ENCODE measurements at regions not wholly inside any gene's neighbourhood (a gene's known extent, or its start where the extent isn't known, plus 50 kb on each side); places are given as distances from the start of the nearest gene placed in this dataset.

- no peak for TF ChIP-seq CTCF (conservative IDR thresholded peaks at IDR 0.05; ENCODE audit: low read depth, low read length)
- no peak for DNase-seq (ENCODE audit: low read depth)
- no peak overlapping the region for H3K4me3 ChIP-seq (ENCODE audit: low read depth, low read length)
Observed at GRCh38 chr18:78627551-78628346, 351.9 kb upstream of the SALL3 start.

GRCh38 chr18:78629426-78629825, 350.2 kb upstream of the SALL3 start:
- TF ChIP-seq CTCF (conservative IDR thresholded peaks at IDR 0.05; ENCODE audit: low read depth, low read length), result no peak
- no peak overlapping the region for H3K4me3 ChIP-seq (ENCODE audit: low read depth, low read length)
- no peak for DNase-seq (ENCODE audit: low read depth)

GRCh38 chr18:78630356-78630755, 349.3 kb upstream of the SALL3 start:
- no peak overlapping the region for H3K4me3 ChIP-seq (ENCODE audit: low read depth, low read length)
- TF ChIP-seq CTCF (conservative IDR thresholded peaks at IDR 0.05; ENCODE audit: low read depth, low read length), result no peak
- DNase-seq (ENCODE audit: low read depth), result no peak

GRCh38 chr18:78630981-78631510, 348.6 kb upstream of the SALL3 start:
- no peak overlapping the region for H3K4me3 ChIP-seq (ENCODE audit: low read depth, low read length)
- no peak for DNase-seq (ENCODE audit: low read depth)
- no peak for TF ChIP-seq CTCF (conservative IDR thresholded peaks at IDR 0.05; ENCODE audit: low read depth, low read length)

GRCh38 chr18:78632111-78632541, 347.5 kb upstream of the SALL3 start:
- DNase-seq (ENCODE audit: low read depth), result no peak

GRCh38 chr18:78634061-78634696, 345.4 kb upstream of the SALL3 start:
- no peak overlapping the region for H3K4me3 ChIP-seq (ENCODE audit: low read depth, low read length)
- no peak for DNase-seq (ENCODE audit: low read depth)
- no peak for TF ChIP-seq CTCF (conservative IDR thresholded peaks at IDR 0.05; ENCODE audit: low read depth, low read length)

More at GRCh38 chr18:78632111-78632541, 347.5 kb upstream of the SALL3 start:
- TF ChIP-seq CTCF (conservative IDR thresholded peaks at IDR 0.05; ENCODE audit: low read depth, low read length), result no peak
- H3K4me3 ChIP-seq (ENCODE audit: low read depth, low read length), result no peak overlapping the region
